ENCODE measurements at regions not wholly inside any gene's neighbourhood (a gene's known extent, or its start where the extent isn't known, plus 50 kb on each side); places are given as distances from the start of the nearest gene placed in this dataset.

DNA sequence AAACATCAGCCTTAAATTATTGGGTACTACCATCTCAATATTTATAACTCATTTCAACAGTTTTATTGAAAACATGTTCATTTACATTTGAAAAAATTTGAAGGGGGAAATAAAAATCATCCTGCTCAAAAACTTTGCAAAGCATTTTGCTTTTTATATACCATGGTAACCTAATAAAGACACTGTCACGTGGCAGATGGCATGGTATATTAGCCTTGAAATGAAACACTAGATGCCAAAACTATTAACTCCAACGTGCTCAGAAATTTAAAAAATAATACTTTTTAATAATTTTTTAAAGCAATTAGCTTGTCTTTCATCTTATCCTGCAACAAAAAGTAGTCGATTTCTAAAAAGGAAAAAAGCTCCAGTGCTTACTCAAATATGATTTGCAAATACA, 88.6 kb upstream of the NFIB start:
- no peak for DNase-seq (ENCODE audit: low read depth in 4 of 4, low spot score in 2 of 4)

DNA sequence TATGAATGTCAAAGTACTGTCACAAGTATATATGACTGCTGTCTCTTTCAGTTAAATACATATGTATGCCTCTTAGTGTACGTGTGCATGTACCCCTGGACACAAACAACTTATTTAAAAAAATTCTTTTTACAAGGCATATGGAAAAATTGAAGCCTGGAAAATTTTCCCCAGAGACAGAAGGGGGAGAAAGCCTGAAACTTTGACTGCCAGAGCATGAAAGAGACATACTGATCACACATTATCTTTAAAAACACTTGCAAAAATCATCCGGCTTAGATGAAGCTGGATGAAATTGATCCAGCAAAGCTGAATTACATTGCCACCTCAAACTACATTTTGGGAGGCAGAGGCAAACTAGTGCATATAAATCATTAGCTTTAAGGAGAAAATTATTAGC, 88.0 kb upstream of the NFIB start:
- no peak for DNase-seq (ENCODE audit: low read depth in 4 of 4, low spot score in 2 of 4)

DNA sequence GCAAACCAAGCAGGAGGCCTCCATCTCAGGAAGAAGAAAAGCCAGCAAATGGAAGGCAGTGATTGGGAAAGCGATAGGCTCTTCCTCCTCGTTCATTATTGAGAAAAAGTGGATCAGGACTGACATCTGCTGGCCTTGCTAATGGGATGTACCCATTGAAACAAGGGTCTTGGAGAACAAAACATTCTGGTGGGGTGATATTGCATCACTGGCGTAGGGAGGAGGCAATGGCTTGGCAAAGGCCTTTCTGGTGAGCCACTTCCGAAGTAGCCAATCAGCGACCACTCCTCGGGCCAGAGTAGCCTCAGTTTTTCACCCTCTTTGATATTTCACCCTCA, 86.7 kb upstream of the NFIB start:
- DNase-seq (ENCODE audit: low read depth in 4 of 4, low spot score in 2 of 4): no peak

DNA sequence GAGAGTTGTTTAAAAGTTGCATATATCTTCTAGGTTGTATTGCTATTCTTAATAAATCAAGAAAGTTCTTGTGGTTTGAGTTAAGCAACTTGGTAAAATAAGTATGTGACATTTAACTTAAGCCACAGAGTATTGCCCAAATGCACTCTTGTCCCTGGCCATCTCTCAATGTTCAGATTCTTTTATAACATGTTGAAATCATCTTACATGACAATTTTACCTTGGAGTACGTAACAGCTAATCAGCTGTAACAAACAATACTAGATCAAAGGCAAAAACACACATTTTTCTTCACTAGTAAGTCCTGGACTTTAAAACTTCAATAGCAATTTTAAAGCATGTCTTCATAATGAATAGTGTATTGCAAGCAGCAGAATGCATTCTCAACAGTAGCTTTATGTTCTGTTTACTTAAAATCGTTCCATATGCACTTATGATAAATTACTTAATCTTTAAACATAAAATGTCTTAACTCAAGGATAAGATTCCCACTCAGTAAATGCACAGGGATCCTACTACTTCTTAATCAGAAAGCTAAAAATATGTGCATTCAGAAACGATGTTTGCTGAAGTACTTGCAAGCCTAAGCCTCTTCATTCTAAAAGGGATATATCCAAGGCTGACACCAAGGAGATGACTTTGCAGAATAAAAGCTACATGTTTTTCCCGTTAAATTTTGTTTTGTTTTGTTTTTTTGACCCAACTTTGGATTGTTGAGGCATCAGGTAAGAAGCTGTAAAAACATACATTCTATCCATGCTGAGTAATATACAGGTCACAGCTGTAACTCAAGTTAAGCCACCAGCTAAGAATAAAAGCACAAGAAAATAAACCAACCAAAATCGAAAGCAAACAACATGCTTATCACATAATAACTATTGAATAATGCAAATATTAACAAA, 86.1 kb upstream of the NFIB start:
- DNase-seq (ENCODE audit: low read depth in 4 of 4, low spot score in 2 of 4): no peak

DNA sequence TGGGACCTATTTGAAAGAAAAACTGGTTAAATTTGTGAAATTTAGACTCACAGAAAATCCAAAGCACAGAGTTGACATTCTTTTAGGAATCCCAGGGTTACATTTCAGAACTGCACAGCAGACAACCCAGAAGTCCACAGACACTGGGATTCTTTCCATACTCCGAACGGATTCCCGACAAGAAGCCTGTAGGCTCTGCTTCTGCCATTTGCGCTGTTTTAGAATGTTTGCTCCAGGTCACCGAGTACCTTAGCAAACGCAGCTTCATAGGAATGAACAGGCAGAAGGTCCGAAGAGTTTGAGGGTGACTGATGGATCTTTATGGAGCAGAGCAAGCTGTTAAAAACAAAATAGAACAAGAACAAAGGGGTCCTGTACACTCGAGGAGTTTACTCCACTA, 84.5 kb upstream of the NFIB start:
- DNase-seq (ENCODE audit: low read depth in 4 of 4, low spot score in 2 of 4): no peak

DNA sequence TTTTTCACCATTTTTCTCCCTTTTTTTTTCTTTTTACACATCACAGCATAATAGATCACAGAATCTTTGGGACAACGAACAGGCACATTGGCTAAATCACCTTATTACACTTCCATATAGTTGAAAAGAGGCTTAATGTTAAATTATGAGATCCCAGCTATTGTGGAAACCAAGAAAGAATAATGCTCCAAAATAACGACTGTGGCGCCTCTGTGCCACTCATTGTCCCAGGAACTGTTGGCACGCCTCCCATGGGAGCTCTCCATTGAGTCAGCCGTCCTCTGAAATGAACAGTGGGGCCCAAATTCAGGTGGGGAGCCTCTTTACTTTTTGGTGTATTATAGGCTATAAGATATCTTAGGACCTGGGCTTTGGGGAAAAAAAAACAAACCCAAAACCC, 82.2 kb upstream of the NFIB start:
- DNase-seq (ENCODE audit: low read depth in 4 of 4, low spot score in 2 of 4): no peak

DNA sequence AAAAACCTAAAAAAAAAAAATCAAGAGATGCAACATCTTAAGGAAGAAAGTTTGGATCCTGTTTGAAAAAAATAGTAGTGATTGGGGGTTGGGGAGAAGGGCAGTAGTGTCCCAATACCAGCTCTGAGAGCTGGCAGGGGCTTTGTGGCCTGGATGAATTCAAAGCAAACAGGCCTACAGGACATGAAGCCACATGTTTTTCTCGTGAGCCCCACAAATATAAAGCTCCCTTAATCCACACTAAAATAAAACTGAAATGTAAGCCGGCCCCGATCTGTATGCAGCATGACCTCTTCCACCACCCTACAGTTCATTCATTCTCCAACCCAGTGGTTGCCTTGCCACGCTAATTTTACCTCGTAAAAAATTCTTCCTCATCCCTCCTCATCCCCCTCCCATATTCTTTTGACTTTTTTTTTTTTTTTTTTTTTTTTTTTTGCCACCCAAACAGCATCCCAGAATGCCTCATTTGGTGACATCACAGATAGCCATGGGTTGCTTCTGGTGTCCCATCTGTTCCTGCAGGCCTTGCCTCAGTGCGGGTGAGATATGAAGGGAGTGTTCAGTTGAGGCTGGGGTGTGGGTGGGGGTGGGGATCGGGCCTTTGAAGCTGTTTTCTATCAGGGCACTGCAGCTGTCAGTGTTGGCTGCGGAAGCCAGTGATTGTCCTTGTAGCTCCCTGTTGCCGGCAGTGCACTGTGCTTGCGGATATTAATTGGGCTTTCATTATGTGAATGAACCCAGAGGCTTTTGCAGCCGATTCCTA, 81.6 kb upstream of the NFIB start:
- no peak for DNase-seq (ENCODE audit: low read depth in 4 of 4, low spot score in 2 of 4)

DNA sequence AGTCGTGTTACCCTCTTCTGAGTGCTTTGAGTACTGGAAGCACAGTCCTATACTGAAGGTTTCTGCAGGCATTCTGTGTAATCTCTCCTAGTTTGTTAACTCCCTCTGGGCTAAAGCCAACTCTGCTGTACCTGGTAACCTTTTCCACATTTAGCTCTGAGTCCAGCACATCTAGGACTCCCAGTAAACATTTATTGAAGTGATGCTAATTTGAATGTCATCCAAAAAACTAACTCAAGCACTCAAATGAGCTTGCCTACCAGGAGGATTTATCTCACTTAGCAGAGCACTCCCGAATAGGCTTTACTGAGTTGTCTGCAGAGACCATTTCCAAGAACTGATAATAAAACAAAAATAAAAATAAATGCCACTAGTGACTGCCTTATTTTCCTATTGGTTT, 79.5 kb upstream of the NFIB start:
- no peak for DNase-seq (ENCODE audit: low read depth in 4 of 4, low spot score in 2 of 4)

DNA sequence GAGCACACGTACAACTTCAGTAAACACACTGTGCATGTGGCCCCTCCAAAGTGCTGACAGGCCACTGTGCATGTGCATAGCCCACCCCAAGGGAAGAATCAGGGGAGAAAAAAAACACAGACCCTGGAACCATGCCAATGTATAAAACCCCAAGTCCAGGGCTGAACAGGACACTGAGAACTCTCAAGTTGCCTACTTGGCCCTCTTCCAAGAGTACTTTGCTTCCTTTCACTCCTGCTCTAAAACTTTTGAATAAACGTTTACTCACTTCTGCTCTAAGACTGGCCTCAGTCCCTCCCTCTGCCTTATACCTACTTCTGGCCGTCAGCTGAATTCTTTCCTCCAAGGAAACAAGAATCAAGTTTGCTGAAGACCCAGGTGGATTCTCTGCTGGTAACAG, 77.7 kb upstream of the NFIB start:
- DNase-seq (ENCODE audit: low read depth in 4 of 4, low spot score in 2 of 4): no peak

DNA sequence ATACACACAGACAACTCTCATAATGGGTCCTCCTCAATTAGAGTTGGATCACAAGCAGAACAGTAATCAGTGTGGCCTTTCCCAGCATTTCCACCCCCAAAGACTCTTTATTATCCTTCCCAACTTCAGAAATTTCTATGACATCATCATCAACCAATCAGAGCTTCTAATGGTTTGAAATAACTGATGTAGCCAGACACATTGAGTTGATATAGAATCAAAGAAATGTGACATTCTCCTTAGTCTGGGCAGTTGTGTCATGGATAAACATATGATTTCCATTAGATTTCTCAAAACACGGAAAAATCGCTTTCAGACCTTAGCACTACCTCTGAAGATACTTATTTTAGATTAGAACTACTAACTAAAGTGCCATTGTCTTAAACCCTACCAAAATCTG, 75.7 kb upstream of the NFIB start:
- no peak for DNase-seq (ENCODE audit: low read depth in 4 of 4, low spot score in 2 of 4)

DNA sequence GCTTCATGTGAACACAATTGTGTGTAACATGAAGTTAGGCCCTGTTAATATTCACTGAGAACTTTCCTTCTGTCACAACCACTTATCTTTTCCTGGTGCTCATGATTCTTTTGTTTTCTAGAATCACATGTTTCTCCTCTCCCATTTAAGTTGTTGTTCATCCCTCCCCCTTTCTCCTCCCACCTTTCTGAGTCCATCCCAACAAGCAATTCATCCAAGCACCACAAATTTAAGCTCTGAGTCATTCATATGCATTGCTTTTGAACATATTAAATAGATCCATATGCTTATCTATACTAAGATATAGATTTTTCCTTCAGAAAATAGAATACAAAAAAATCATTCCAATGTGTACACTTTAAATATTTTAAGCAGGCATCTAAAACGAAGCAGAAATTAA, 75.2 kb upstream of the NFIB start:
- DNase-seq (ENCODE audit: low read depth in 4 of 4, low spot score in 2 of 4): no peak

DNA sequence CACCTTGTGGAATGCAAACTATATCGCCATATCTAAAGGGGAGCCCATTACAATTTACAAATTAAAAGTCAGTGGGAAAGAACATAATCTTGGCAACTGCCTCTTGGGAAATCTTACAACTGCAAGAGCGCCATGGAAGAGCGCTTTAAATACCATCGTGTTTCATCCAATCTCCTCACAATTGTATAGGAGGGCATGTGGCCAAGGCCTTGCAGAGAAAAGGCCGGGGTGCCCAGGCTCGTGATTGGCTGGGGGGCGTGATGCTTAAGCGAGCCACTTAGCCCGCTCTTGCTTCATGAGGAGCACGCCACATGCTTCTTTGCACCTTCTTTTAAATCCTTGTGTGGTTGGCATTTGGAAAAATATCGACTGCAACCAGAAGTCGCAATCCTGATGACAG, 69.8 kb upstream of the NFIB start:
- no peak for DNase-seq (ENCODE audit: low read depth in 4 of 4, low spot score in 2 of 4)

DNA sequence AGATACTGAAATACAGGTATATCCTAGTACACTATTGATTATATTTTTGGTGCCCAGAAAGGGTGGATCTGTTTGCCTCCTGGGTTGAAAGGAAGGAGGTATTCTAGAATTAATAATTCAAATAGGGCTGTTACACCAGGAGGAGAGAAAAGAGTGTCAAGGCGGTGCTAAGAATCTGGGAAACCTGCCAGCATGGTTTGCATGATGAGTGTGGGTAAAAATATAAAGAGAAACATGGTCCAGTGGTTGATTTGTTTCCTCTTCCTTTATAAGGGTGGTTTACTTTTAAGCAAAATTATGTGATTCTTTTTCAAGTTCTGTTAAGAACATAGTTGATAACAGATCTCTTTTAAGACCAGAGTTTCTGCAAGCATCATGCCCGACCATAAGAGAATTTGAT, 69.4 kb upstream of the NFIB start:
- DNase-seq (ENCODE audit: low read depth in 4 of 4, low spot score in 2 of 4): no peak

DNA sequence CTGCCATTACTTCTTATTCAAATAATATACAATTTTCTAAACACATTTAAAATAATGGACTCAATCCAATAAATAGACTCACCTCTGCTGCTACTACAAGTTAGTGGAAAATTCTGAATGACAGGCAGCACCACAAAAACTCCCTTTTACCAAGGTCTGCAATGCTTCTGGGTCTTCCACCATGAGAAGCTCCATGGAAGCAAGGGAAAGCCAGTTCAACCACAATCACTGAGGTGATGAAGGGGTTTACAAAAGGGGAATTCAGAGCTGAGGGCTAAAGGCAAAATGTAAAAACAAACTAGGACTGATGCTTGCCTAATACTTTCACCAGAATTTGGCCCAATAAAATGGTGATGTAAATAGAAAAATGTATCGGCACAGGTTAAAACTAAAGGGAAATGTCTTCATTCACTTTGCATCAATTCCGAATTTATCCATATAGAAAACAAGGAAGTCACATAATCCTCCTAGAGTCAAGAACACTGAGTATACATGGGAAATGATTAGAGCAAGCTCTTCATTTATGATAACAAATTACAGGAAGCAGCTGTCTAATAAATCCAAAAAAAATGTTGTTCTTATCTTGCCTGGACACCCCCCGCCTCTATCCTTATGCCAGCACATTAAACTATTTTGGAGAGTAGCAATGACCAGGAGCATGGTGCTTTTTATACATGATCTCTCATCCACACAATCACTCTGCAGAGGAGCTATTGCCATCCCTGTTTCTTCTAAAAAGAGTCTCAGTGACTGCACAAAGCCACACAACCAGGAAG, 66.3 kb upstream of the NFIB start:
- DNase-seq (ENCODE audit: low read depth in 4 of 4, low spot score in 2 of 4): no peak

DNA sequence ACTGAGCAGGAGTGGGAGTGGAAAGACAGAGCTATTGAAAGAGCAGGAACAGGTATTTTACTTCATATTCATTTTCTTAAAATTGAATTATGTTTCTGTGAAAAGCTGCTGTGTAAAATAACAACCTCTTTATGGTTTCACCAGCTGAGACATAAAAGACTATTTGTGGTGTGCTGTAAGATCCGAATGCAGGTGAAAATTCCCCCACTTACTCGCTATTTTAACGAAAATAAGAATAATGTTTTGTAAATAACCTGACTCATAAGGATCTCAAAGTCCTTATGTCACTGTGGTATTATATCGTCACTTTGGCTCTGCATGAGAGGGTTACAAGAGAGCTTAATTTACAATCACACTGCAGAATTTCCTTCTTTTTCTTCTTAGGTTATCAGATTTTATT, 65.3 kb upstream of the NFIB start:
- DNase-seq (ENCODE audit: low read depth in 4 of 4, low spot score in 2 of 4): no peak

DNA sequence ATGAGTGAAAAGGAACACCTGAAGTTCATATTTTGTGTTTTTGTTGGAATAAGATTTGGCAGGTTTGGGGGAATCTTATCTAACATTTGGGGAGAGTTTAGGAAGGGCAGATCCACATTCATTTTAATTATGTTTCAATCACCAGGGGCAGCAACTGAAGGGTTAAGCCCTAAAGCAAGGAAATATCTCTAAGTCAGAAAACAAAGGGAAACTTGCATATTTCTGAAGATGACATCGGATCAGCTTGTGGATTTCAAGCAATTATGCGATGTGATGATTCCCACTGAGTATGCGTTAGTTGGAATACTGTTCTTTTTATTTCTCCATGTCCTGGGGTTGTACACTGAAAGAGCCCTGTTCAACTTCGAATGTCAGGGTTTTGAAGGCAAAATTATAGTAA, 59.8 kb upstream of the NFIB start:
- no peak for DNase-seq (ENCODE audit: low read depth in 4 of 4, low spot score in 2 of 4)

DNA sequence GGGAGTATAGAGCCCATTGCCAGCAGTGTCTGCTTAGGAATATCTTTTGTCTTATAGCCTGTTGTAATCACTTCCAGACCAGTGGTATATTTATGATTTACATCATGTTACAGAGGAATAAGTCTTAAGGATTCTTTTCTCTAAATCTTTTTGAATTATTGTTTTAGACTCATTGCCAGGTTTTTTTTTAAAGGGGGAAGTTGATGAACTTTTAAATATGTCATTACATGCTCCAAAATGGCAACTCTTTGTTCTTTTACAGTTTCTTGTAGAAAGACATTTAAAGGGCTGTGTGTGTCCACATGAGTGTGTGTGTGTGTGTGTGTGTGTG, 59.4 kb upstream of the NFIB start:
- DNase-seq (ENCODE audit: low read depth in 4 of 4, low spot score in 2 of 4): no peak

DNA sequence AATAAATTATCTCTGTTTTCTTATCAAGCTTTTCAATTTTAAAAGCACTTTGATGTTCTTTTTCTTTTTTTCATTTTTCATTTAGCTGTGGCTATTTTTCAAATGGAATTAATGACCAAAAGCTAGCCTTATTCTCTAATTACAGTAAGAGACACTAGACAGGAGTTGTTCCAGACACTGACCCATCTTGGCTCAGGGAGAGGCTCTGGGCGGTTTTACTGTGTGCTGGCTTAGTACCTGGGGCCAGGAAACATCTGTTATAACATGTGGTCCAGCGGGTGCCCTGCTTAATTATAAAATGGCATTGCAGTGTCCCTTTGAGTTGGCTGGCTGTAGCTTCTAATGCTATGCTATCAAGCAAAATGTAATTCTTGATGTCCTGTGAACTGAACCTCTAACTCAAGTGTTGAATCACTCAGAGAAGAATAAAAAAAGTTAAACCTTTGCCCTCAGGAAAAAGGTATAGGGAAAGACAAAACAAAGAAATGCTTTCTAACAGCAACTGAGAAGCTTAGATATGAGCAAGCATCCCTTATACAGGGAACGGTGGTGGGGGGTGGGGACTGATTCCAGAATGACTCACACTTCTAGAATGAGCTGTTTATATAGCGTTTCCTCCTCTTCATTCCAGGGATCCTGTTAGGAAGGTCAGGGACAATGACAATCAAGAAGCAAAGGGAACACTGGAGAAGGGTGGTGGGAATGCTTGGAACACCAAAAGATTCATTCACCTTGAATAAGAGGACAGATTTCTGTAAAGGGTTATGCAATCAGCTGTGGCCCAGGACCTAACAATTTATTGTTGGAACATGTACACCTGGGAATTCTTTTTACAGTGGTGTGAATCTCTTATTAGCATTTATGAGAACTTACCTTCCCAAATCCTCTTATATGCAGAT, 58.7 kb upstream of the NFIB start:
- DNase-seq (ENCODE audit: low read depth in 4 of 4, low spot score in 2 of 4): peak in 1 of 4 donors; percentile 29

DNA sequence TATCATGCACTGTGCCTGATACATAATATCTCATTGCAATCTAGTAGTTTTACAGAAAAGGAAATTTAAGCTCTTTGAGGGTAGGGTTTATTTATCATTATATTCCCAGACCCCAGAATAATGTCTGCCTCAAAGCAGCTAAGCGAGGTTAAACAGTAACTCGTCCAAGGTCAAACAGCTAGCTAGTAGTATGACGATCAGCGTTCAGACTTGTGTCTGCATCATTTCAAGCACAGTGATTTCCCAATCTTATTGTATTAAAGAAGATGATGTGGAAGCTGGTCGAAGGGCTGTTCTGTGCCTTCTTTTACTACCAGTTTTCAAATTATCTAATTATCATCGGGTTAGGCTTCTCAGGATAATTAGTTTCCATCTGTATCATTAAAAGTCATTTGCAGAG, 55.1 kb upstream of the NFIB start:
- DNase-seq (ENCODE audit: low read depth in 4 of 4, low spot score in 2 of 4): no peak

DNA sequence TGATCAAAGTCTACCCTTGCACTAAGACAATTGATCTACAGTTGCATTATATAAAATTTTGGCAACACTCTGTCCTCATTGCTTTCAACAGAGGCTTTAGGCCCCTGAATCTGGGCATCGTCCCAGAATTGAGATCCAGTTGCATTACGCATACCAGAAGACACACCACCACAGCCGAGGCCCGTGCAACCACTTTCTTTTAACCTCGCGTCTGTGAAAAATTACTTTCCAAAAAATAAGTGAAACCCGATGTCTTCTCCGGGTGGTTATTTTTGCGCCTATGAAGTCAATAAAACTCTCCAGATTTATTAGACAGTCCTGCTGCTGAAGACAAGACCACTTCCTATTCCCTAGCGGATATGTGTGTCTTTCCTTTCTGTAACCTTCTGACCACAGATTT, 52.1 kb upstream of the NFIB start:
- no peak for DNase-seq (ENCODE audit: low read depth in 4 of 4, low spot score in 2 of 4)

DNA sequence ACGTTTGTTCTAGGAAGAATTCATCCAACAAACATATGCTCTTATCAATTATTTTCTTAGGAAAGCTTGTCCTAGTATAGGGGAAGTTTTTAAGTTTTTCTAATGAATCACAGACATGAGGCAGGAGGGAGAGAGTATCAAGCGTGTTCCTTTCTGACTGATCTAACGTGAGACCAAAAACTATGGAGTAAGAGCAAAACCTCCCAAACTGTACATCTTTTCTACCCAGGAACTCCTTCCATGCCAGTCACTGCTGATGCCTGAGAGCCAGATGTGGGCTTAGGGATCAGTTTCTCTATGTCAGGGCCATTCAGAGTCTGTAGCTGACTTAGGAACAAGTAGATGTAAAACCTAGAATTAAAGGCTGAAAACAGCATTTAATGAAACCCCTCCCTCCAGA, 51.7 kb upstream of the NFIB start:
- no peak for DNase-seq (ENCODE audit: low read depth in 4 of 4, low spot score in 2 of 4)

All from left renal cortex interstitium (tissue), 4 donors.